Eye (tissue), 1 donor: ENCODE measurements at regions not wholly inside any gene's neighbourhood (a gene's known extent, or its start where the extent isn't known, plus 50 kb on each side); places are given as distances from the start of the nearest gene placed in this dataset.
"Not testable (repeated sequence)": the region's sequence is repeated elsewhere in the genome, so short reads cannot be mapped to it uniquely, and the experiment has no call there.

Experiments used
- DNase-seq: peaks from one replicate; pipeline ENCODE4 v3.0.0-alpha.2; 2015

DNA sequence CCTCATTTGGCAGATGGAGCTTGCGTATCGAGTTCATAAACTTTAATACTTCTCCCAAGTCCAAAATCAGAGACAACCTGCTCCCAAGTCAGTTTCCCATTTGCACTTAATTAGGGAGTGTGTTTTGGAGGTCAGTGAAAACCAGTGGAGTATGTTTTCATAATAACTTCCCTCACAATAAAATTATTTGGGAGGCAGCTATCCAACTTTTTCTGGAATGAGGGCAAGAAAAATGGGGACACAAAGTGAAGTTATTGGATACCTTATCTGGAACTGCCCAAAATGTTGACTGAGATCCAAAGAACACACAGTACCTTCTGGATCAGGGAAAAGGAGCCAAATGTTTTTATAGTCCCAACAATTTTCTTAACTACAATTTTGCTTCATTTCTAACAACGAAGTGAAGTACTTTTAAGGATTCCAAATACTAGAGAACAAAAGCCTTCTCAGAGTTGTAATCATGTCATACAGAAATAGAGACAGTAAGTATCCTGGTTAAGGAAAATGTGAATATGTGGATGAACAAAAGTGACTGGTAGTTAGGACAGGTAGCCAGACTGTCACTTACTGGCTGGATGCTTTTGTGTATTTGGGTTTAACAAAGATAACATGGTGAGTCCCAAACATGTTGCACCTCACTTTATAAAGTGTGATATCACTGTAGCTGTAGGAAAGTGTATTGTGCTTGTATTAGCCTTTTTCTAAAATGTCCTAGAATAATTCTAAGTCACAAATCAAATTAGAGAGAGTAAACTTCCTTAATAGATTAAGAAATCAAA, 325.0 kb downstream of the HLX start:
- DNase-seq = peak; percentile 21

- no peak for DNase-seq
Measured at GRCh38 chr1:221206076-221206475, 326.8 kb downstream of the HLX start.

GRCh38 chr1:221212926-221213325, 333.7 kb downstream of the HLX start:
- DNase-seq = no peak

DNA sequence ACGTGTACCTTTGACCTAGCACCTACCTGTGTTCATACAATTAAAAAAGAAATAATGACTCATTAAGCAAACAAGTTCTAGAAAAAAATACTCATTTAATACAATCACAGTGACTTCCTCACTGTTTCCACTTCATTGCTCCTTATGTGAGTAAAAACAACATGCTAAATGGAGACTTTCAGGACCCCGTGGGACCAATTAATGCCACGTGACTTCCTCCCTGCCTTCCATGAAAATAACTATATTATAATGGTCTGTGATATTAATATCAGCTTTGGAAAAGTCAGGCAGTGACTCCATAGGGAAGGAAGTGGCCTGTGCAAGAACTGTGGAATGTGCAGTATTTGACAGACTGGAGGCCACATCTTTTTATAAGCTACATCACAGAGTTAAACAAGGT, 337.8 kb downstream of the HLX start:
- peak; percentile 14 for DNase-seq

- DNase-seq = no peak
Measured at GRCh38 chr1:221223281-221223680, 344.0 kb downstream of the HLX start.

DNA sequence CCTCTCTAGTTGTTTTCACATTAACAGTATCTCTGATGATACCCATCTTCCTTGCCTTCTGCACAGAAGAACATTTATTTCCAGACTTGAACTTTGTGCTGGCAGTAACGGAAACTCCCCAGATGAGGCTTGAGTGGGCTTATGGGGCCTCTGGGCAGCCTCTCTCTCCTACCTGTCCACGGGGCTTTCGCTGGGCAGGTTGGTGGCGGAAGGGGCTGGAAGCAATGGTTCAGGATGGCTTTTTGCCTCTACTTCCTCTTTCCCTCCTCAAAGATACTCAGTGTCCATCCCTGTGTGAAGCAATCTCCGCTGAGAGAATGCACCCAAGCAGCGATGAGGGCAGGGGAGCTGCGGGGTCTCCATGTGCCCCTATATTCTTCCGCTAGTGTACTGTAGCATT, 348.2 kb downstream of the HLX start:
- no peak for DNase-seq

- DNase-seq = peak; percentile 14
Measured at GRCh38 chr1:221227872-221228337, 348.7 kb downstream of the HLX start.

DNA sequence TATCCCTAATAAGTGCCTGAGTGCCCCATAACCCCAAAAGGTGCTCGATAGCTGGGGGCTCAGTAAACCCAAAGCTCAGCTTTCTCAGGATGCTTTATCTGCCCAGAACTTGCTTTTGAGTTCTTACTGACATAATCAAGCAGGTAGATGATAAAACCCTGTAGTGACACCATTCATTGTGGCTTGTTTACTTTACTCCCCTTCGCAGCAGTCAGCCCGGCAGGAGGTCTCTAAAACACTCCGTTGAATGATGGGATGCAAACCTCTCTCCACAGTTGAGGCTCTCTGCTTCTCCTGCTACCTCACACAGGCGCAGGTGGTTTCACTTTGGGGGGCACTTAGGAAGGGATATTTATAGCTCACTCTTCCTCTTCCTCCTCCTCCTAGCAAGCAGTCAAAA, 349.4 kb downstream of the HLX start:
- peak; percentile 10 for DNase-seq

- DNase-seq = no peak
Measured at GRCh38 chr1:221230605-221231004, 351.4 kb downstream of the HLX start.

DNA sequence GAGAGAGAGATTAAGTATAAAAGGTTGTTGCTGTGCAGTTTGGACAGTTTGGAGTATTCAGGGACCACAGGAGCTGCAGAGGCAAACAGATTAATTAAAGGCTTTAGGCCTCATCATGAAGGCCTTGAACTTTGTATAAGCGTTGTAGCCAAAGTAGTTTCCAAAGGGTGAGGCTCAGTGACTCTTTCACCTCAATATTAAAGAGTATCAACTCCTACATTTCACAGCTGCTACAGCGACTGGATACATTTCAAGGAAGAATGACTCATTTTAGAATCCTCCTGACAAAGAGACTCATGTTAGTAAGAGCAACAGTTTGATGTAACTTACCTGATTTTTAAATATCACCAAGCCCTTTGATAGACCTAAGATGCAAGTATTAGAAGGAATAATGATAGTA, 355.5 kb downstream of the HLX start:
- no peak for DNase-seq

- DNase-seq = no peak
Measured at GRCh38 chr1:221237587-221237986, 358.3 kb downstream of the HLX start.

DNA sequence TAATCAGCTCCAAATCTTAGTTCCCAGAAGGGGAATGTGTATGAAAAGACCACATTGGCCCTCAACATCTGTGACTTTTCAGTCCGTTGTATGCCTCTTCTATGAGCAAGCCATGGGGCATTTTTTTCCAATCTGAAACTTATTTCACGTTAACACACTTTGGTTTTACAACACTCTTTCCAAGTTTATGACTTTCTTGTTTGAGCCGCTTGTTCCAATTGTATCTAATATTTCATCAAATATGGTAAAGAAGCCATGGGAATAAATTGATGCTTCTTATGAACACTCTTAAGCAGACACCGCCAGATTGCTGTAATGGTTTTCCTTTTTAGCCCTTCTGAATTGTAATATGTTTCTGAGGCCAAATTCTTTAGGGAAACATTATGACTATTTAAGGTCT, 359.9 kb downstream of the HLX start:
- DNase-seq = no peak

DNA sequence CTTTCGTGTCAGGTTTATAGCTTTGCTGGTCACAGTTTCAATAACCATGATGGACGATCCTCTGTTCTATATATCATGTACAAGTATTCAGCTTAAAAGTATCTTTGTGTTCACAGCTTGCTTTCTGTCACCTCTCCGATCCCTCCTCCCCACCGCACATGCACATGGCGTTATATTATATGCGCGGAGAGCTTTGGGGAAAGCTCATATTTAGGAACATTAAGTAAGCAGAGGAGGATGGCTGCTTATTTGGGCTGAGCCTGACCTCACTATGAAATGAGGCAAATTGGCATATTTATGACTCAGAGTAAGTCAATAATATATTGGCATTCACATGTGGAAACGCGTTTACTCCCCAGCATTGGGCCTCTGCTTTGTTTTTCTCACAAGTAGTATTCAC, 360.5 kb downstream of the HLX start:
- DNase-seq = no peak

GRCh38 chr1:221240690-221241089, 361.4 kb downstream of the HLX start:
- no peak for DNase-seq

DNA sequence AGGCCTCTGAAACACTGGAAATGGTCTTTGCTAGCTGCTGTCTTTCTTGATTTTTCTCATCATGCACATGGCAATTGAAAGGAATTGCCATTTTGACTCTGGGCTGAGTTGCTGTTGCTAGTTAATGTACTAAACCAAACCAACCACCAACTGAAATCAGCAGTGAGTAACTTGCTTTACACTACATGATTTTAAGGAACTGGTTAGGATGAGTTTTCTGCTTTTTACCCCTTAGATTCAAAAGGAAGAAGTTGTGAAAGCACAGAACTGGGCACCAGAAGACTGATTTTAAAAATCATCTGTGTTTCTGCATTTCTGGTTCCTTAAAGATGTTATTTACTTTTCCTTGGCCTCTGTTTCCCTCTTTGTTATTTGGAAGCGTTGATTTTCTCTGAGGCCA, 361.9 kb downstream of the HLX start:
- DNase-seq = no peak

DNA sequence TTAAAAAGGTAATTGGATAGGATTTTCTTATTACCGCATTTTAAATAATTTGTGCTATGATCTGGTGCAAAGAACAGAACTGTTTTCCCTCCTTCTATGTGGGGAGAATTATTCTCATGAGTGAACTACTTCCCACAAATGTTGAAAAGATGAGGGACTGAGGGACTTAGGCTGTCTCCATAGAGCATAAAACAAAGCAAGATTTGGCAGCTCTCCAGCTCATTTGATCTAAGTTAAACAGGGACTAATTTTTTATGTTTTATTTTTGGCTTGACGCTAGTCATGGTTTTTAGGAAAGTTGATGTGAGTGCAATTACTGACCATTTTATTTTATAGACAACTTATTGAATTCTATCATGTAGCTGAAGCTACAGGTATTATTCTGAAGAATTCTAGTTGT, 362.3 kb downstream of the HLX start:
- peak; percentile 13 for DNase-seq

DNA sequence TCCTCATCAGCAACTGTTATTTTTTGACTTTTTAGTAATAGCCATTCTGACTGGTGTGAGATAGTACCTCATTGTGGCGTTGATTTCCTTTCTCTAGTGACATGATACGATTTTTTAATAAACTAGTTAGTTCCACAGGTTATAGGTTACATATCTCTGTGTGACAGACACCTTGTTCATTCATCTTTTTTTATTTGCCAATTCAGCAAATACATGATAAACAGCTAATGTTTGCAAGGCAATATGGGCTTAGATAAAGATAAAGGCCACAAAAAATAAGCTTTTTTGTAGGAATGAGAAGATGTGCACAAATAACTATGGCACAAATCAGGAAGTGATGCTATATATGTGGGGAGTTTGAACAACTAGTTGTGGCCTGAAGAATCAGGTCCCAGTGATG, 366.8 kb downstream of the HLX start:
- no peak for DNase-seq

DNA sequence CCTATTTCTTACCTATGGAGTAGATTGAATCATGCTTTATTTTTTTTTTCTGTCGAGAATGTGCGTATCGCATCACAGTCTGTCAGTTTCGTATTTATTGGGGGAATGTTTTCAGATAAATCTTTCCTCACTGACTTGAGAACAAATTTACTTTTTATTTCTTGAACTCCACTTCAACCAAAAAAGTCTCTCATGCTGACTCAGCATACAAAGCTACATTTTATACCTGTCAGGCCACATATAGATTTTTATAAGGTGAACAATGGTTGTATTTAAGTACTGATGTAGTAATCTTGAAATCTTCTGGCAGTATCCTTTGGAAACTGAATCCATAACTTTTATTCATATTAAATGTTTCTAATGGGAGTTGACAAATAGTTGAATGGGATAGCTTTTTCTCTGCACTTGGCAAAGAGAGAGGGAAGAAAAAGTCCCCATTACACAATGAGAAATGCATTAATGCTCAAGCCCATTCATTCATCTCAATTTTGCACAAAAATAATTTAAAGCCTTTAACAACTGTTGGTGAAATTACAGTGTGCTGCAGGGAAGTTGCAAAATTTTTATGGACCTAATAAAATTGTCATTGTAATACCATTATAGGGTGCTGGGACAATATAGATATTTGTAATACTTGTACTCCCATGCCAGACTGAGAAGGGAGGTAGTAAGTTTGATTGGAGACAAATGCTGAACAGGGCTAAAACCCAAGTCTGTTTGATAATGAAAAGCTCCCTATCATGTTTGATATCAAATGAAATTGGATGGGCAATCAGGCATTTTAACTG, 367.6 kb downstream of the HLX start:
- no peak for DNase-seq

GRCh38 chr1:221251580-221251979, 372.3 kb downstream of the HLX start:
- DNase-seq = no peak

DNA sequence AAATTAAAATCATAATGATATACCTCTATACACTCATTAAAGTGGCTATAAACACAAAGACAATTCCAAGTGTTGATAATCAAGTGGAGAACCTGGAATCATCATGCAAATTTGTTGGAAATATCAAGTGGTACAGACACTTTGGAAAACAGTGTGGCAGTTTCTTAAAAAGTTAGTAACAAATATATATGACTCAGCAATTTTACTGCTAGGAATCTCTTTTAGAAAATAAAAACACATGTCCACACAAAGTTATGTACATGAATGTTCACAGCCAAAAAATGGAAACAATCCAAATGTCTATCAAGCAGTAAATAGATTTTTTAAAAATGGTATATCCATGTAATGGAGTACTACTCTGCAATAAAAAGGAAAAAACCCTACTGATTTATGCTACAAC, 375.6 kb downstream of the HLX start:
- no peak for DNase-seq

DNA sequence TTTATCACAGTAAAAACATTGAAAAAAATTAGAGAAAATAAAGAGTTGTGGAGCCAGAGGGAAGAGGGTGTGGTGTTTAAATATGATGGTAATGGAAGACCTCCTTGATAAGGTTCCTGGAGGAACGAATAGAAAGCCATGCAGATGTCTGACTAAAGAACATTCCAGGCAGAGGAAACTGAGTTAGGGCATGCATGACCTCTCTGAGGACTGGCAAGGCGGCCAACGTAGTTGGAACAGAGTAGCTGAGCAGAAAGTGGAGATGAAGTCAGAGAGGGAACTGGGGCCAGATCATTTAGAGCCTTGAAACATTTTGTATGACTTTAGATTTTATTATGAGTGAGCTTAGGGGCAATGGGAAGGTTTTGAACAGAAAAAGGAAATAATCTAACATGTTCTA, 377.5 kb downstream of the HLX start:
- no peak for DNase-seq

- DNase-seq = not testable (repeated sequence)
Measured at GRCh38 chr1:221257548-221257947, 378.3 kb downstream of the HLX start.

GRCh38 chr1:221262677-221263076, 383.4 kb downstream of the HLX start:
- not testable (repeated sequence) for DNase-seq
